ENCODE measurements at regions not wholly inside any gene's neighbourhood (a gene's known extent, or its start where the extent isn't known, plus 50 kb on each side); places are given as distances from the start of the nearest gene placed in this dataset.

DNA sequence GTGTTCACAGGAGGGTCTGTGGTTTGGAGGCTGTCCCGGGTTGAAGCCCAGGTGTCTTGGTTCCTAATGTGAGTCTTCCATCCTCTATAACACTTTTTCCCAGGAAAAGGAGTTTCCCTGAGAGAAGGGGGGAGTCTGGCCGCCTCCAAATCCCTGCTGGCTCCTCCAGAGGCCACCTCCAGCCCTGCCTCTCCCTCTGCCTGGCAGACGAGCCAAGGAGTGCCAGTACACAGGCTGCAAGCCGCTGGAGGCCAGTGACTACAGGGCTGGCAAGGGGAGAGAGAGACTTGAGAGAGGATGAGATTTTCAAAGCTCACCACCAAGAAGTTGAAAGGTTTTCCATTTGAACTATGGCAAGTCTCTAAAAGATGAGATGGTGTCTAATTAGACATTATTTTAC is 154.2 kb upstream of the ID2 start (continued):
- no peak for TF ChIP-seq RREB1 (CRISPR knock-in tag; IDR thresholded peaks at IDR 0.05)
- no peak for TF ChIP-seq GTF2F1 (IDR thresholded peaks at IDR 0.05; ENCODE audit: low read depth, low read length)
- TF ChIP-seq HEY1 (CRISPR knock-in tag; IDR thresholded peaks at IDR 0.05; ENCODE audit: borderline replicate concordance): no peak

- ATAC-seq (no peak), FAIRE-seq (no peak), DNase-seq (ENCODE audit: extremely low read depth in 1 of 4, low spot score in 3 of 4) (no peak)
- Histone ChIP-seq H4K20me1 (replicated peaks; ENCODE audit: control insufficient read depth, insufficient read depth, low read length) (no peaks in the 10 kb centered on the region), H3K9me3 (replicated peaks; ENCODE audit: control insufficient read depth, insufficient read depth, low read depth, low read length) (peaks cover 11% of the 10 kb centered on the region; the same call in 1 of the 2 replicates), H3K79me2 (ENCODE audit: control insufficient read depth, insufficient read depth, low read length) (no peaks in the 10 kb centered on the region), H3K4me1 (replicated peaks in 1 of 2; ENCODE audit: control insufficient read depth in 2 of 2, insufficient read depth in 2 of 2, low read length in 2 of 2) (peaks cover 20% of the 10 kb centered on the region in 2 experiments), H3K9me1 (ENCODE audit: control insufficient read depth, insufficient read depth, low read length) (no peaks in the 10 kb centered on the region), H3K9ac (ENCODE audit: insufficient read depth in 1 of 2, low read depth in 2 of 2, low read length in 2 of 2) (no peak overlapping the region), H3K27ac (ENCODE audit: extremely low read depth, low read depth, low read length) (no peak overlapping the region), H2AFZ (ENCODE audit: low read depth, low read length) (no peak overlapping the region), H3K27me3 (ENCODE audit: control insufficient read depth in 2 of 2, insufficient read depth in 2 of 2, low read length in 2 of 2) (no peaks in the 10 kb centered on the region), H3K4me3 (no peak overlapping the region), H3K4me2 (ENCODE audit: insufficient read depth, low read length) (no peak overlapping the region), H3K36me3 (ENCODE audit: control insufficient read depth, insufficient read depth, low read length) (no peaks in the 10 kb centered on the region)
- ChIA-PET CTCF (ENCODE audit: low intra/inter-chr PET ratio) (no interaction called here), POLR2A (interaction anchor here (0.9 to 1.6 kb wide), 3 partner anchors 11 to 156 kb away, joined by 3 to 7 read pairs (median 3); partner anchors contain the start of gene ID2)
- in situ Hi-C loops (cut with MboI): loop anchor here (5.0 kb wide), 1 partner anchor 158 kb away; no protein-coding TSS in a partner anchor
- intact Hi-C loops (cut with micrococcal nuclease): loop anchor here (5.0 to 10.0 kb wide), 2 partner anchors 53 to 616 kb away; no protein-coding TSS in a partner anchor
- no TSS peak for BruUV-seq (replicated peaks)
- WGBS (ENCODE audit: insufficient coverage, low coverage, missing lambda C conversion rate): 83% methylated on average over 3 of the region's 3 CpGs
- TF ChIP-seq TSC22D4 (tag; IDR thresholded peaks at IDR 0.05): no peak
- TF ChIP-seq ZNF79 (CRISPR knock-in tag; IDR thresholded peaks at IDR 0.05; ENCODE audit: low read depth): no peak
- no peak for TF ChIP-seq ZNF277 (CRISPR knock-in tag; IDR thresholded peaks at IDR 0.05; ENCODE audit: borderline replicate concordance)
- TF ChIP-seq SRF (CRISPR knock-in tag; IDR thresholded peaks at IDR 0.05): no peak
- TF ChIP-seq, protein P1, sequence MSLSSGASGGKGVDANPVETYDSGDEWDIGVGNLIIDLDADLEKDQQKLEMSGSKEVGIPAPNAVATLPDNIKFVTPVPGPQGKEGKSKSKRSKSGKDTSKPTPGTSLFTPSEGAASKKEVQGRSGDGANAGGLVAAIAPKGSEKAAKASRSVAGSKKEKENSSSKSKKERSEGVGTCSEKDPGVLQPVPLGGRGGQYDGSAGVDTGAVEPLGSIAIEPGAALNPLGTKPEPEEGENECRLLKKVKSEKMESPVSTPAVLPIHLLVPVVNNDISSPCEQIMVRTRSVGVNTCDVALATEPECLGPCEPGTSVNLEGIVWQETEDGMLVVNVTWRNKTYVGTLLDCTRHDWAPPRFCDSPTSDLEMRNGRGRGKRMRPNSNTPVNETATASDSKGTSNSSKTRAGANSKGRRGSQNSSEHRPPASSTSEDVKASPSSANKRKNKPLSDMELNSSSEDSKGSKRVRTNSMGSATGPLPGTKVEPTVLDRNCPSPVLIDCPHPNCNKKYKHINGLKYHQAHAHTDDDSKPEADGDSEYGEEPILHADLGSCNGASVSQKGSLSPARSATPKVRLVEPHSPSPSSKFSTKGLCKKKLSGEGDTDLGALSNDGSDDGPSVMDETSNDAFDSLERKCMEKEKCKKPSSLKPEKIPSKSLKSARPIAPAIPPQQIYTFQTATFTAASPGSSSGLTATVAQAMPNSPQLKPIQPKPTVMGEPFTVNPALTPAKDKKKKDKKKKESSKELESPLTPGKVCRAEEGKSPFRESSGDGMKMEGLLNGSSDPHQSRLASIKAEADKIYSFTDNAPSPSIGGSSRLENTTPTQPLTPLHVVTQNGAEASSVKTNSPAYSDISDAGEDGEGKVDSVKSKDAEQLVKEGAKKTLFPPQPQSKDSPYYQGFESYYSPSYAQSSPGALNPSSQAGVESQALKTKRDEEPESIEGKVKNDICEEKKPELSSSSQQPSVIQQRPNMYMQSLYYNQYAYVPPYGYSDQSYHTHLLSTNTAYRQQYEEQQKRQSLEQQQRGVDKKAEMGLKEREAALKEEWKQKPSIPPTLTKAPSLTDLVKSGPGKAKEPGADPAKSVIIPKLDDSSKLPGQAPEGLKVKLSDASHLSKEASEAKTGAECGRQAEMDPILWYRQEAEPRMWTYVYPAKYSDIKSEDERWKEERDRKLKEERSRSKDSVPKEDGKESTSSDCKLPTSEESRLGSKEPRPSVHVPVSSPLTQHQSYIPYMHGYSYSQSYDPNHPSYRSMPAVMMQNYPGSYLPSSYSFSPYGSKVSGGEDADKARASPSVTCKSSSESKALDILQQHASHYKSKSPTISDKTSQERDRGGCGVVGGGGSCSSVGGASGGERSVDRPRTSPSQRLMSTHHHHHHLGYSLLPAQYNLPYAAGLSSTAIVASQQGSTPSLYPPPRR (CRISPR knock-in tag; IDR thresholded peaks at IDR 0.05; ENCODE audit: borderline replicate concordance): no peak
- TF ChIP-seq HDGF (IDR thresholded peaks at IDR 0.05): no peak
Observed at GRCh38 chr2:8528863-8529262, 153.0 kb upstream of the ID2 start.

Data from K562 (cell line).